H1 (cell line): ENCODE measurements at regions not wholly inside any gene's neighbourhood (a gene's known extent, or its start where the extent isn't known, plus 50 kb on each side); places are given as distances from the start of the nearest gene placed in this dataset.

Source experiments
- CTCF ChIA-PET: fragments of 300-600 bp; sonication (Branson Sonifier 250); formaldehyde crosslinking; loops from one replicate; lab custom pipeline; 2021; ENCODE audit not compliant: partially characterized antibody; lab: Charles Lee
- POLR2A ChIA-PET: fragments of 300-600 bp; sonication (Branson Sonifier 250); formaldehyde crosslinking; loops from one replicate; lab custom pipeline; 2021; ENCODE audit warnings: inconsistent platforms; ENCODE audit not compliant: partially characterized antibody; lab: Charles Lee
- DNase-seq, 2 experiments: peaks; one replicate each; pipeline versions ENCODE4 v3.0.0 to v3.0.0-alpha.2; 2010 to 2022; ENCODE audit warnings: low spot score in 2 of 2, low read depth in 1 of 2, mixed read lengths in 1 of 2
- FAIRE-seq: peaks from 2 replicates; lab custom pipeline; 2011; peaks lifted over from hg19 to GRCh38; lab: Jason Lieb, UNC
- H2AFZ ChIP-seq: 2 replicates; pipeline ENCODE4 v1.8.1; 2012; ENCODE audit warnings: low read length, inconsistent platforms
- H2AK5ac ChIP-seq: 2 replicates; pipeline ENCODE4 v1.6.1; 2013; ENCODE audit warnings: low read depth, low read length
- H2BK120ac ChIP-seq: replicated peaks from 2 replicates; pipeline ENCODE3; 2013; ENCODE audit warnings: low read depth, low read length, inconsistent platforms
- H2BK12ac ChIP-seq: 2 replicates; pipeline ENCODE4 v1.6.1; 2013; ENCODE audit warnings: low read depth, low read length
- H2BK15ac ChIP-seq: 2 replicates; pipeline ENCODE4 v1.6.1; 2013; ENCODE audit warnings: low read length
- H2BK20ac ChIP-seq: 2 replicates; pipeline ENCODE4 v1.6.1; 2013; ENCODE audit warnings: low read length
- H2BK5ac ChIP-seq: 2 replicates; pipeline ENCODE4 v1.6.1; 2013; ENCODE audit warnings: low read depth, low read length
- H3K14ac ChIP-seq: 2 replicates; pipeline ENCODE4 v1.6.1; 2013; ENCODE audit warnings: inconsistent platforms; ENCODE audit not compliant: insufficient read length
- H3K18ac ChIP-seq: 2 replicates; pipeline ENCODE4 v1.6.1; 2013; ENCODE audit warnings: low read length; ENCODE audit errors: extremely low read depth
- H3K23ac ChIP-seq: 2 replicates; pipeline ENCODE4 v1.6.1; 2013; ENCODE audit warnings: inconsistent platforms; ENCODE audit not compliant: insufficient read length
- H3K23me2 ChIP-seq: 2 replicates; pipeline ENCODE4 v1.6.1; 2013; ENCODE audit warnings: low read depth, low read length
- H3K27ac ChIP-seq: 2 replicates; pipeline ENCODE4 v1.6.1; 2011; ENCODE audit warnings: low read depth, low read length, inconsistent platforms
- H3K27me3 ChIP-seq, 4 experiments: replicated peaks in 1 of 4; 1 replicate in 1 of 4; 2 replicates in 3 of 4; pipeline versions ENCODE4 v1.6.1 to v1.8.1; 2011 to 2013; ENCODE audit warnings: low read length in 3 of 4, mild to moderate bottlenecking in 3 of 4, inconsistent platforms in 2 of 4, mixed read lengths in 2 of 4, moderate library complexity in 1 of 4; ENCODE audit not compliant: control insufficient read depth in 3 of 4, insufficient read depth in 3 of 4; ENCODE audit errors: extremely low read depth in 1 of 4
- H3K36me3 ChIP-seq, 4 experiments: 2 replicates each; pipeline versions ENCODE4 v1.6.1 to v1.8.1; 2011 to 2013; ENCODE audit warnings: mild to moderate bottlenecking in 4 of 4, low read length in 3 of 4, moderate library complexity in 2 of 4, control low read depth in 1 of 4, inconsistent platforms in 1 of 4; ENCODE audit not compliant: insufficient read depth in 4 of 4, control insufficient read depth in 2 of 4
- H3K4ac ChIP-seq: replicated peaks from 2 replicates; pipeline ENCODE3; 2013; ENCODE audit warnings: low read length, low read depth, mixed read lengths, inconsistent platforms; ENCODE audit not compliant: insufficient read length
- H3K4me1 ChIP-seq, 4 experiments: replicated peaks in 1 of 4; 1 replicate in 1 of 4; 2 replicates in 3 of 4; pipeline versions ENCODE4 v1.6.1 to v1.8.1; 2011 to 2013; ENCODE audit warnings: low read length in 3 of 4, inconsistent platforms in 2 of 4, mixed read lengths in 1 of 4; ENCODE audit not compliant: insufficient read depth in 4 of 4, control insufficient read depth in 3 of 4
- H3K4me2 ChIP-seq, 2 experiments: 2 replicates each; pipeline versions ENCODE4 v1.6.1 to v1.8.1; 2011 to 2013; ENCODE audit warnings: low read depth in 2 of 2, low read length in 2 of 2, control low read depth in 1 of 2, inconsistent platforms in 1 of 2, mild to moderate bottlenecking in 1 of 2; ENCODE audit not compliant: insufficient read depth in 1 of 2
- H3K4me3 ChIP-seq, 4 experiments: fragments of 200-600, 300-600 bp in 1 of 4; sonication (generic), shearing (Covaris generic), sonication (Bioruptor Twin) in 1 of 4; 2 replicates each; pipeline versions ENCODE4 v1.5.1 to v1.8.1; 2011 to 2016; ENCODE audit warnings: low read length in 4 of 4, low read depth in 3 of 4, control low read depth in 2 of 4, inconsistent platforms in 2 of 4, mild to moderate bottlenecking in 2 of 4, mixed read lengths in 1 of 4, moderate library complexity in 1 of 4; ENCODE audit not compliant: insufficient read depth in 2 of 4; ENCODE audit errors: extremely low read depth in 1 of 4
- H3K56ac ChIP-seq: replicated peaks from 2 replicates; pipeline ENCODE3; 2013; ENCODE audit warnings: low read depth, mild to moderate bottlenecking, mixed read lengths, low read length, inconsistent platforms; ENCODE audit not compliant: insufficient read length
- H3K79me1 ChIP-seq: 2 replicates; pipeline ENCODE4 v1.6.1; 2013; ENCODE audit warnings: low read depth, low read length, control low read depth
- H3K79me2 ChIP-seq, 2 experiments: 2 replicates each; pipeline versions ENCODE4 v1.6.1 to v1.8.1; 2012 to 2013; ENCODE audit warnings: low read length in 2 of 2, mild to moderate bottlenecking in 2 of 2, inconsistent platforms in 1 of 2; ENCODE audit not compliant: insufficient read depth in 2 of 2, control insufficient read depth in 1 of 2
- H3K9ac ChIP-seq, 4 experiments: replicated peaks in 1 of 4; 1 replicate in 1 of 4; 2 replicates in 3 of 4; pipeline versions ENCODE4 v1.6.1 to v1.8.1; 2011 to 2013; ENCODE audit warnings: low read depth in 3 of 4, low read length in 3 of 4, control low read depth in 2 of 4, mild to moderate bottlenecking in 2 of 4, moderate library complexity in 2 of 4, inconsistent platforms in 1 of 4; ENCODE audit errors: extremely low read depth in 1 of 4
- H3K9me3 ChIP-seq, 2 experiments: 2 replicates each; pipeline versions ENCODE4 v1.6.1 to v1.8.1; 2012 to 2013; ENCODE audit warnings: mild to moderate bottlenecking in 2 of 2, moderate library complexity in 2 of 2, control low read depth in 1 of 2, inconsistent platforms in 1 of 2, low read depth in 1 of 2, low read length in 1 of 2, mixed read lengths in 1 of 2; ENCODE audit not compliant: insufficient read depth in 2 of 2
- H4K20me1 ChIP-seq, 2 experiments: replicated peaks in 1 of 2; 2 replicates each; pipeline versions ENCODE3 to v1.8.1; 2011 to 2013; ENCODE audit warnings: inconsistent platforms in 2 of 2, low read length in 2 of 2, mild to moderate bottlenecking in 1 of 2; ENCODE audit not compliant: insufficient read depth in 2 of 2, control insufficient read depth in 1 of 2
- H4K5ac ChIP-seq: 2 replicates; pipeline ENCODE4 v1.6.1; 2013; ENCODE audit warnings: low read length, low read depth, mixed read lengths, inconsistent platforms; ENCODE audit not compliant: insufficient read length
- H4K8ac ChIP-seq: 2 replicates; pipeline ENCODE4 v1.8.0; 2013; ENCODE audit warnings: mild to moderate bottlenecking, moderate library complexity, low read length, inconsistent platforms; ENCODE audit not compliant: insufficient read depth; ENCODE audit errors: extremely low read depth
- H4K91ac ChIP-seq: replicated peaks from 2 replicates; pipeline ENCODE3; 2013; ENCODE audit warnings: low read length, mixed read lengths, inconsistent platforms; ENCODE audit not compliant: insufficient read length
- ASH2L ChIP-seq: fragments of 200-600, 300-600 bp; sonication (generic); IDR thresholded peaks from one replicate; pipeline ENCODE4 v1.7.1; 2017; ENCODE audit warnings: low read length
- BRCA1 ChIP-seq: IDR thresholded peaks from 2 replicates; pipeline ENCODE4 v1.6.1; 2012; ENCODE audit warnings: low read depth, low read length, improper control_type of control experiment
- CHD1 ChIP-seq: IDR thresholded peaks from 2 replicates; pipeline ENCODE4 v1.6.1; 2012; ENCODE audit warnings: low read depth, low read length, improper control_type of control experiment
- CREB1 ChIP-seq: IDR thresholded peaks from 2 replicates; pipeline ENCODE4 v1.6.1; 2012; ENCODE audit warnings: inconsistent platforms
- GABPA ChIP-seq: IDR thresholded peaks from 2 replicates; pipeline ENCODE4 v1.6.1; 2011; ENCODE audit warnings: mild to moderate bottlenecking, low read length, moderate library complexity, borderline replicate concordance; ENCODE audit not compliant: insufficient read depth
- GTF2F1 ChIP-seq: IDR thresholded peaks from 2 replicates; pipeline ENCODE4 v1.6.1; 2012; ENCODE audit warnings: low read depth, low read length, improper control_type of control experiment, borderline replicate concordance
- HDAC2 ChIP-seq, 2 experiments: fragments of 300-600 bp in 1 of 2; sonication (generic) in 1 of 2; IDR thresholded peaks; 2 replicates each; pipeline ENCODE4 v1.6.1; 2011 to 2012; ENCODE audit warnings: low read depth in 2 of 2, low read length in 2 of 2, mild to moderate bottlenecking in 2 of 2, moderate library complexity in 2 of 2, borderline replicate concordance in 1 of 2, inconsistent platforms in 1 of 2
- KDM4A ChIP-seq: IDR thresholded peaks from one replicate; pipeline ENCODE4 v1.7.1; 2012; ENCODE audit warnings: low read depth, mild to moderate bottlenecking, moderate library complexity, low read length, inconsistent platforms; ENCODE audit not compliant: severe bottlenecking
- KDM5A ChIP-seq: fragments of 200-600 bp; IDR thresholded peaks from 2 replicates; pipeline ENCODE4 v1.7.1; 2012; ENCODE audit warnings: mild to moderate bottlenecking, low read length, inconsistent platforms, mixed read lengths
- MAX ChIP-seq: IDR thresholded peaks from 2 replicates; pipeline ENCODE4 v1.6.1; 2012; ENCODE audit warnings: inconsistent platforms
- NANOG ChIP-seq: IDR thresholded peaks from 2 replicates; pipeline ENCODE4 v1.6.1; 2011; ENCODE audit warnings: low read length, low read depth, mild to moderate bottlenecking, inconsistent platforms; ENCODE audit not compliant: insufficient read depth, poor library complexity, severe bottlenecking
- SP1 ChIP-seq: IDR thresholded peaks from 2 replicates; pipeline ENCODE4 v1.6.1; 2011; ENCODE audit warnings: low read depth, low read length
- SUZ12 ChIP-seq: fragments of 200-600 bp; sonication (generic); IDR thresholded peaks from 2 replicates; pipeline ENCODE4 v1.6.1; 2012; ENCODE audit warnings: mild to moderate bottlenecking, inconsistent platforms, low read length, moderate library complexity, mixed read lengths
- WGBS, 2 experiments: shearing (Covaris generic) in 1 of 2; methylation state at CpG; one replicate each; pipeline versions ENCODE4 v1.1.6 to v1.1.7; 2013 to 2015; ENCODE audit warnings: low lambda C conversion rate in 2 of 2, mixed read lengths in 2 of 2, inconsistent platforms in 1 of 2, low coverage in 1 of 2, missing lambda C conversion rate in 1 of 2; ENCODE audit not compliant: insufficient replicate concordance in 2 of 2, insufficient coverage in 1 of 2, insufficient read length in 1 of 2; ENCODE audit errors: extremely low coverage in 1 of 2, missing lambda C conversion rate in 1 of 2; 5-methylcytosine and 5-hydroxymethylcytosine counted together

- no peak overlapping the region for H2AK5ac ChIP-seq
- H2BK5ac ChIP-seq, result no peak overlapping the region
- DNase-seq (no peak), FAIRE-seq (no peak)
- no peaks in the 10 kb centered on the region for H3K79me1 ChIP-seq
- WGBS, 2 experiments, result 94% methylated on average over 2 of the region's 2 CpGs; no CpG with 5 or more reads in 1 of the 2 experiments
- CTCF ChIA-PET, result no interaction called here
- no peak overlapping the region for H4K8ac ChIP-seq
- H3K79me2 ChIP-seq, result no peaks in the 10 kb centered on the region
- H3K23me2 ChIP-seq, result no peaks in the 10 kb centered on the region; the same call in 1 of the 2 replicates
- H3K4me3 ChIP-seq, result no peak overlapping the region
- H3K9ac ChIP-seq, result no peak overlapping the region
- H3K27ac ChIP-seq, result no peak overlapping the region
- H2BK15ac ChIP-seq, result no peak overlapping the region
- no peak overlapping the region for H3K4me2 ChIP-seq
- POLR2A ChIA-PET, result no interaction called here
- no peak overlapping the region for H3K23ac ChIP-seq
- no peak overlapping the region for H2BK12ac ChIP-seq
- no peak overlapping the region for H3K14ac ChIP-seq
- no peak overlapping the region for H2BK20ac ChIP-seq
- H2BK120ac ChIP-seq, result no peak overlapping the region
- no peaks in the 10 kb centered on the region for H4K20me1 ChIP-seq
- no peaks in the 10 kb centered on the region for H3K36me3 ChIP-seq
- no peak overlapping the region for H4K91ac ChIP-seq
- no peak overlapping the region for H2AFZ ChIP-seq
- H3K27me3 ChIP-seq, result no peaks in the 10 kb centered on the region
- no peaks in the 10 kb centered on the region for H3K9me3 ChIP-seq
- TF ChIP-seq KDM5A (no peak), GABPA (no peak), SP1 (no peak), KDM4A (no peak), CREB1 (no peak), GTF2F1 (no peak), ASH2L (no peak), HDAC2 (IDR thresholded peaks at IDR 0.05; ENCODE audit: borderline replicate concordance in 1 of 2, low read depth in 2 of 2, low read length in 2 of 2) (no peak), NANOG (no peak), SUZ12 (no peak), BRCA1 (no peak), MAX (no peak), CHD1 (no peak)
- no peak overlapping the region for H3K56ac ChIP-seq
- no peak overlapping the region for H3K18ac ChIP-seq
- H4K5ac ChIP-seq, result no peak overlapping the region
- peaks cover 0 to 2% (median 0%) of the 10 kb centered on the region in 4 experiments; a peak in 5 of 7 replicates for H3K4me1 ChIP-seq
- H3K4ac ChIP-seq, result no peak overlapping the region
Measured at GRCh38 chr5:126004636-126005035, 418.6 kb upstream of the GRAMD2B start.
